Fibroblast of lung (primary cell): ENCODE measurements at regions not wholly inside any gene's neighbourhood (a gene's known extent, or its start where the extent isn't known, plus 50 kb on each side); places are given as distances from the start of the nearest gene placed in this dataset.

Experiments used
- DNase-seq, 2 donors: peaks; one replicate each; pipeline versions ENCODE4 v3.0.0 to v3.0.0-alpha.2; 2010; ENCODE audit warnings: low read depth in 2 of 2
- H2AFZ ChIP-seq: 2 replicates; pipeline ENCODE4 v1.5.1; 2012; ENCODE audit warnings: low read length, control low read depth, inconsistent platforms
- H3K27ac ChIP-seq: 2 replicates; pipeline ENCODE4 v1.5.1; 2011; ENCODE audit warnings: low read length, control low read depth; ENCODE audit not compliant: insufficient read depth
- H3K27me3 ChIP-seq: 2 replicates; pipeline ENCODE4 v1.5.1; 2011; ENCODE audit warnings: mild to moderate bottlenecking, low read length; ENCODE audit not compliant: control insufficient read depth, insufficient read depth
- H3K36me3 ChIP-seq: 2 replicates; pipeline ENCODE4 v1.5.1; 2011; ENCODE audit warnings: low read length; ENCODE audit not compliant: control insufficient read depth, insufficient read depth
- H3K4me1 ChIP-seq: 2 replicates; pipeline ENCODE4 v1.5.1; 2011; ENCODE audit warnings: low read length; ENCODE audit not compliant: control insufficient read depth, insufficient read depth; ENCODE audit errors: extremely low read depth
- H3K4me2 ChIP-seq: 2 replicates; pipeline ENCODE4 v1.5.1; 2011; ENCODE audit warnings: low read length, control low read depth; ENCODE audit not compliant: insufficient read depth; ENCODE audit errors: extremely low read depth
- H3K4me3 ChIP-seq, 4 experiments: fragments of 200-600 bp in 1 of 4; sonication (generic) in 1 of 4; replicated peaks in 1 of 4; 2 replicates each; pipeline ENCODE4 v1.5.1; 2011 to 2016; ENCODE audit warnings: low read length in 4 of 4, low read depth in 3 of 4, mild to moderate bottlenecking in 3 of 4, control low read depth in 2 of 4, inconsistent platforms in 1 of 4, mixed read lengths in 1 of 4; ENCODE audit not compliant: insufficient read depth in 1 of 4; ENCODE audit errors: control extremely low read depth in 1 of 4
- H3K79me2 ChIP-seq: 2 replicates; pipeline ENCODE4 v1.5.1; 2012; ENCODE audit warnings: mild to moderate bottlenecking, low read length, inconsistent platforms; ENCODE audit not compliant: control insufficient read depth, insufficient read depth
- H3K9ac ChIP-seq: 2 replicates; pipeline ENCODE4 v1.5.1; 2011; ENCODE audit warnings: mild to moderate bottlenecking, low read length, control low read depth; ENCODE audit not compliant: insufficient read depth
- H3K9me3 ChIP-seq: 2 replicates; pipeline ENCODE4 v1.5.1; 2012; ENCODE audit warnings: low read depth, low read length; ENCODE audit not compliant: control insufficient read depth, insufficient read depth
- H4K20me1 ChIP-seq: 2 replicates; pipeline ENCODE4 v1.5.1; 2011; ENCODE audit warnings: low read length; ENCODE audit not compliant: control insufficient read depth, insufficient read depth; ENCODE audit errors: extremely low read depth
- CTCF ChIP-seq, 2 donors: IDR thresholded peaks in 1 of 2; conservative IDR thresholded peaks in 1 of 2; 1 replicate in 1 of 2; 2 replicates in 1 of 2; pipeline ENCODE4 v1.5.1; 2011 to 2012; ENCODE audit warnings: low read length in 2 of 2, control low read depth in 1 of 2, inconsistent platforms in 1 of 2, low read depth in 1 of 2, mild to moderate bottlenecking in 1 of 2
- EZH2 ChIP-seq: IDR thresholded peaks from 2 replicates; pipeline ENCODE4 v1.5.1; 2012; ENCODE audit warnings: low read length, control low read depth, mild to moderate bottlenecking; ENCODE audit errors: missing control alignments

DNA sequence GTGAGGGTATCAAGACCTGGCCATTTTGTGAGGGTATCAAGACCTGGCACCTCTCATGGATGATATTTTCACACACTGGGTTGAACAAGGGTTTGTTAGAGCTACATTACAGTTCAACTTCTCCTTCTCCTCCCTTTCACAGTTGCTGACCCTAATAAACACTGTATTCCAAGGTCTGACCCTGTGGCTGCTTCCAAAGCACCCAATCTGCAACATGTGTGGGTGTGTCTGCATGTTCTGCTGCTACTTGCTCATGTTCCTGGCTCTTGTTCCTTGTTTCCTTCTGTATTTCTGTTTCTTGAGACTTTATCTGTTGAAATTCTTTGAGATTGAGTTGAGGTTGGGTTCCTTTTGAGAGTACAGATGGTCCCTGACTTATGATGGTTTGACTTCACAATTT lies 162.1 kb upstream of the GMDS start:
- no peak for DNase-seq
- Histone ChIP-seq H2AFZ (no peak overlapping the region), H3K36me3 (no peaks in the 10 kb centered on the region), H3K9ac (no peak overlapping the region), H3K4me3 (no peak overlapping the region), H3K27me3 (no peaks in the 10 kb centered on the region), H4K20me1 (no peaks in the 10 kb centered on the region), H3K4me1 (no peaks in the 10 kb centered on the region), H3K9me3 (no peaks in the 10 kb centered on the region), H3K27ac (no peak overlapping the region), H3K79me2 (no peaks in the 10 kb centered on the region), H3K4me2 (no peak overlapping the region)
- no peak for TF ChIP-seq EZH2
- TF ChIP-seq CTCF (conservative IDR thresholded peaks at IDR 0.05 in 1 of 2, IDR thresholded peaks at IDR 0.05 in 1 of 2; ENCODE audit: low read depth in 1 of 2, low read length in 2 of 2), result no peak

GRCh38 chr6:2404211-2404929 lies 159.0 kb upstream of the GMDS start:
- no peak overlapping the region for H3K27ac ChIP-seq
- no peak for DNase-seq

DNA sequence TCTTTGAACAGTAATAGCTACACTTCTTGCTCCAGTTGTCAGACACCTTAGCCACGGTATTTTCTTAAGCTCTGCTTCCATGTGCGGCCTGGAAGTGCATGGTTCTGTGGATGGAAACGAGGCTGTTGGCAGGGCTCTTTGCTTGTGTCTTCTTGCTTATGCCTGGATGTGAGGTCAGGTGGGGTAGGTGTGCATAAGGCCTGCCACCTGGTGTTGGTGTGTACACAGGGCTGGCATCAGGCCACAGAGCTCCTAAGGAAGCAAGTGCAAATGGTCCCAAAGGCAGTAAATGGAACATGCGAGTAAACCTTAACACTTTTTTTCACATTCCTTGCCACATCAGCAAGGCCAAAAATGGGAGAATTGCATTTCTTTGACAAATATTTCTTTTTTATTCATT lies 158.1 kb upstream of the GMDS start:
- no peak overlapping the region for H3K4me2 ChIP-seq
- H3K4me3 ChIP-seq, result no peak overlapping the region
- H3K9me3 ChIP-seq, result no peaks in the 10 kb centered on the region
- H3K4me1 ChIP-seq, result no peaks in the 10 kb centered on the region
- H3K27ac ChIP-seq, result no peak overlapping the region
- no peaks in the 10 kb centered on the region for H3K36me3 ChIP-seq
- no peaks in the 10 kb centered on the region for H3K27me3 ChIP-seq
- DNase-seq, result no peak
- no peak overlapping the region for H2AFZ ChIP-seq
- no peak overlapping the region for H3K9ac ChIP-seq
- TF ChIP-seq CTCF (conservative IDR thresholded peaks at IDR 0.05 in 1 of 2, IDR thresholded peaks at IDR 0.05 in 1 of 2; ENCODE audit: low read depth in 1 of 2, low read length in 2 of 2) (no peak), EZH2 (no peak)
- H3K79me2 ChIP-seq, result no peaks in the 10 kb centered on the region
- no peaks in the 10 kb centered on the region for H4K20me1 ChIP-seq

More at GRCh38 chr6:2404211-2404929, 159.0 kb upstream of the GMDS start:
- Histone ChIP-seq H3K36me3 (no peaks in the 10 kb centered on the region), H3K4me3 (no peak overlapping the region), H3K4me1 (no peaks in the 10 kb centered on the region), H3K27me3 (no peaks in the 10 kb centered on the region), H2AFZ (no peak overlapping the region), H4K20me1 (no peaks in the 10 kb centered on the region), H3K9me3 (no peaks in the 10 kb centered on the region), H3K9ac (no peak overlapping the region), H3K79me2 (no peaks in the 10 kb centered on the region), H3K4me2 (no peak overlapping the region)
- TF ChIP-seq CTCF (conservative IDR thresholded peaks at IDR 0.05 in 1 of 2, IDR thresholded peaks at IDR 0.05 in 1 of 2; ENCODE audit: low read depth in 1 of 2, low read length in 2 of 2), result no peak
- no peak for TF ChIP-seq EZH2
